A673 (cell line): ENCODE measurements at regions not wholly inside any gene's neighbourhood (a gene's known extent, or its start where the extent isn't known, plus 50 kb on each side); places are given as distances from the start of the nearest gene placed in this dataset.

ENCODE experiments used
- BruUV-seq: library from RNA; stranded (reverse); fragments of 400-500 nt; replicated peaks from 2 replicates; lab custom pipeline; 2021; lab: Mats Ljungman, UMichigan
- CTCF ChIA-PET: fragments of 300-600 bp; sonication (Branson Sonifier 250); formaldehyde crosslinking; loops from one replicate; lab custom pipeline; 2022; ENCODE audit warnings: antibody characterized with exemption; lab: Charles Lee
- POLR2A ChIA-PET: fragments of 300-600 bp; sonication (Branson Sonifier 250); formaldehyde crosslinking; loops from one replicate; lab custom pipeline; 2022; ENCODE audit warnings: antibody characterized with exemption; ENCODE audit not compliant: low non-redundant PET; lab: Charles Lee
- DNase-seq: peaks from one replicate; pipeline ENCODE4 v3.0.0-alpha.2; 2015; ENCODE audit warnings: low spot score
- H3K27ac ChIP-seq: fragments of 200-600 bp; sonication (generic); 2 replicates; pipeline ENCODE4 v1.5.1; 2016; ENCODE audit warnings: mixed run types, low read depth, mild to moderate bottlenecking, mixed read lengths, antibody characterized with exemption, low read length; ENCODE audit not compliant: poor library complexity, severe bottlenecking
- H3K27me3 ChIP-seq: fragments of 200-600 bp; sonication (generic); replicated peaks from 2 replicates; pipeline ENCODE4 v1.6.1; 2017; ENCODE audit warnings: mixed run types, low read depth, mild to moderate bottlenecking, mixed read lengths, antibody characterized with exemption, low read length; ENCODE audit not compliant: insufficient read depth, poor library complexity
- H3K36me3 ChIP-seq: fragments of 200-600 bp; sonication (generic); 2 replicates; pipeline ENCODE4 v1.6.1; 2016; ENCODE audit warnings: mixed run types, mild to moderate bottlenecking, mixed read lengths, antibody characterized with exemption, low read length; ENCODE audit not compliant: insufficient read depth, poor library complexity, severe bottlenecking
- H3K4me1 ChIP-seq: fragments of 200-600 bp; sonication (generic); 2 replicates; pipeline ENCODE4 v1.6.1; 2017; ENCODE audit warnings: mixed run types, mild to moderate bottlenecking, mixed read lengths, antibody characterized with exemption, low read length; ENCODE audit not compliant: insufficient read depth, poor library complexity, severe bottlenecking
- H3K4me3 ChIP-seq: fragments of 200-600 bp; sonication (generic); 2 replicates; pipeline ENCODE4 v1.5.1; 2016; ENCODE audit warnings: low read depth, mixed run types, mild to moderate bottlenecking, mixed read lengths, low read length; ENCODE audit not compliant: poor library complexity, severe bottlenecking
- H3K9me3 ChIP-seq: fragments of 200-600 bp; sonication (generic); 2 replicates; pipeline ENCODE4 v1.6.1; 2016; ENCODE audit warnings: mixed run types, low read depth, mild to moderate bottlenecking, mixed read lengths, antibody characterized with exemption, low read length; ENCODE audit not compliant: poor library complexity, severe bottlenecking
- EZH2 ChIP-seq: fragments of 200-600 bp; sonication (generic); IDR thresholded peaks from 2 replicates; pipeline ENCODE4 v1.6.1; 2017; ENCODE audit warnings: borderline replicate concordance, low read depth, mild to moderate bottlenecking, mixed read lengths, antibody characterized with exemption, low read length; ENCODE audit not compliant: poor library complexity, severe bottlenecking
- intact Hi-C: fragments of 100-400 bp; cut with micrococcal nuclease; formaldehyde crosslinking; loops from one replicate; pipeline ENCODE4 v1.10.0; 2022; ENCODE audit not compliant: unreplicated experiment
- TF ChIP-seq, protein P1 (sequence below): fragments of 300-800, 200-600 bp; sonication (generic); conservative IDR thresholded peaks from 2 replicates; pipeline ENCODE4 v1.5.1; 2017; ENCODE audit warnings: low read depth, mild to moderate bottlenecking, antibody characterized with exemption, low read length, moderate library complexity, mixed read lengths

DNA sequence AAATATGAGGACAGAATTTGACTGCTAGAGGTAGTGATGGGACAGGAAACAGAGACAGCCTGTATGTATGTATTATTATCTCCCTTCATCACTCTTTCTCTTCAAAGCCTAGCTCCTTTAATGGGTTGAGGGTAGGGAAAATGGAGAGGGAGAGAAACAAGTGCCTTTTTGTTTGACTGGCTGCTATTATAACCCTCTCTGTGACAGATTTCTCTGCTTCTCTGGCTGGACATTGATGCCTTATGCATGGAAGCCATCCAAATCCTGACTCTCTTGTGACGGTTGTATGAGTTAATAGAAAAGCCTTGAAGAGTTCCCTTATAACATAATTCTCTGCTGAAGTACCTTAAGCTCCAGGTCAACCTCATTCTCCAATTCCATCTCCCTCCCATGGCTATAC, 118.5 kb upstream of the COL5A2 start:
- H3K9me3 ChIP-seq: no peaks in the 10 kb centered on the region
- no peaks in the 10 kb centered on the region for H3K36me3 ChIP-seq
- no peak overlapping the region for H3K27ac ChIP-seq
- DNase-seq: no peak
- ChIA-PET POLR2A (no interaction called here), CTCF (no interaction called here)
- H3K4me1 ChIP-seq: no peaks in the 10 kb centered on the region
- H3K27me3 ChIP-seq: no peaks in the 10 kb centered on the region
- no peak overlapping the region for H3K4me3 ChIP-seq
- BruUV-seq: no TSS peak
- TF ChIP-seq, protein P1, sequence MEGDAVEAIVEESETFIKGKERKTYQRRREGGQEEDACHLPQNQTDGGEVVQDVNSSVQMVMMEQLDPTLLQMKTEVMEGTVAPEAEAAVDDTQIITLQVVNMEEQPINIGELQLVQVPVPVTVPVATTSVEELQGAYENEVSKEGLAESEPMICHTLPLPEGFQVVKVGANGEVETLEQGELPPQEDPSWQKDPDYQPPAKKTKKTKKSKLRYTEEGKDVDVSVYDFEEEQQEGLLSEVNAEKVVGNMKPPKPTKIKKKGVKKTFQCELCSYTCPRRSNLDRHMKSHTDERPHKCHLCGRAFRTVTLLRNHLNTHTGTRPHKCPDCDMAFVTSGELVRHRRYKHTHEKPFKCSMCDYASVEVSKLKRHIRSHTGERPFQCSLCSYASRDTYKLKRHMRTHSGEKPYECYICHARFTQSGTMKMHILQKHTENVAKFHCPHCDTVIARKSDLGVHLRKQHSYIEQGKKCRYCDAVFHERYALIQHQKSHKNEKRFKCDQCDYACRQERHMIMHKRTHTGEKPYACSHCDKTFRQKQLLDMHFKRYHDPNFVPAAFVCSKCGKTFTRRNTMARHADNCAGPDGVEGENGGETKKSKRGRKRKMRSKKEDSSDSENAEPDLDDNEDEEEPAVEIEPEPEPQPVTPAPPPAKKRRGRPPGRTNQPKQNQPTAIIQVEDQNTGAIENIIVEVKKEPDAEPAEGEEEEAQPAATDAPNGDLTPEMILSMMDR: no peak
- no peak for TF ChIP-seq EZH2
- intact Hi-C loops: no loop called here

DNA sequence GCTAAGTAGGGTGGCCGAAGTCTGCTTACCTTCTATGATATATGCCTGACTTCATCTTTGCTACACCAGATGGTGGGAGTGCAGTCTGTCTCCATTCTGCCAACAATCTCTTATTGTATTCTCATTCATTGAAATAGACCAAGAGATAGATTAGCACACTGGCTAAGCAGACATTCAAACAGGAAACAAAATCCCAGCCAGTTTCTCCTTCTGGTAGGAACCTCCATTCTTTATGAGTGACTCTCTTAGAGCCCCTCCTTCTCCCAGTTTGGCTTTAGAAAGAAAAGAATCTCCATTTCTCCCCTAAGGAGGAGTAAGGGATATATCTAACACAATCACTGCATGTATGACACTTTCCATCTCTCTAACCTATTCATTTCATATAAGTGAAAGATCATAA, 118.9 kb upstream of the COL5A2 start:
- ChIA-PET POLR2A (no interaction called here), CTCF (no interaction called here)
- no peak for DNase-seq
- intact Hi-C loops: no loop called here
- Histone ChIP-seq H3K27me3 (no peaks in the 10 kb centered on the region), H3K36me3 (no peaks in the 10 kb centered on the region), H3K9me3 (no peaks in the 10 kb centered on the region), H3K27ac (no peak overlapping the region), H3K4me3 (no peak overlapping the region), H3K4me1 (no peaks in the 10 kb centered on the region)
- BruUV-seq: no TSS peak
- no peak for TF ChIP-seq EZH2
- TF ChIP-seq, protein P1: no peak

DNA sequence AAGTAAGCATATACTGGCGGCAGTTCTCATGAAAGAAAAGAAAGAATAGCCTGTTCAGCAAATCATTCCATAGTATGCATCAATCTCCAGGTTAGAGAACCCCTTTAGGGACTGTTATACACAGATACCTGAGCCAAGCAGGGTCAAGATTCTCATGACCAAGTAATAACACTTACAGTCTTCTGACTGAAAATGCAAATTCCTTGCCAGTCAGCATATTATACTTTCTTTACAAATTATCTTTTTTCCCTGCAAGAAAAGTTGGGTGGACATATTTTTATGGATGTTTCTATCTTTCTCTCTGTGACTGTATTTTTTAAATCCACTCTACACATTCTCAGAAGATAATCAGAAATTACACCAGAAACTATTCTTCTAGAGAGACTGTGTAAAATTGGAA, 120.4 kb upstream of the COL5A2 start:
- no peaks in the 10 kb centered on the region for H3K27me3 ChIP-seq
- no peak for DNase-seq
- H3K4me1 ChIP-seq: no peaks in the 10 kb centered on the region
- no TSS peak for BruUV-seq
- H3K4me3 ChIP-seq: no peak overlapping the region
- H3K36me3 ChIP-seq: no peaks in the 10 kb centered on the region
- H3K9me3 ChIP-seq: no peaks in the 10 kb centered on the region
- no peak overlapping the region for H3K27ac ChIP-seq
- TF ChIP-seq EZH2: no peak
- TF ChIP-seq, protein P1: no peak
- ChIA-PET POLR2A (no interaction called here), CTCF (no interaction called here)
- intact Hi-C loops: no loop called here
